Osteoblast (primary cell): ENCODE measurements at regions not wholly inside any gene's neighbourhood (a gene's known extent, or its start where the extent isn't known, plus 50 kb on each side); places are given as distances from the start of the nearest gene placed in this dataset.

Experiments used
- DNase-seq: peaks from one replicate; pipeline ENCODE4 v3.0.0; 2011; ENCODE audit warnings: low spot score, mixed read lengths; ENCODE audit not compliant: insufficient read length; ENCODE audit errors: missing footprints
- H2AFZ ChIP-seq: 2 replicates; pipeline ENCODE4 v1.6.0; 2011; ENCODE audit warnings: mild to moderate bottlenecking, low read length
- H3K27ac ChIP-seq: 2 replicates; pipeline ENCODE4 v1.5.1; 2011; ENCODE audit warnings: mild to moderate bottlenecking, low read depth, low read length, moderate library complexity
- H3K27me3 ChIP-seq: 2 replicates; pipeline ENCODE4 v1.6.0; 2012; ENCODE audit warnings: mild to moderate bottlenecking, control low read depth, inconsistent platforms, low read length, moderate library complexity; ENCODE audit not compliant: insufficient read depth
- H3K36me3 ChIP-seq: 2 replicates; pipeline ENCODE4 v1.5.1; 2011; ENCODE audit warnings: mild to moderate bottlenecking, low read length, control low read depth, moderate library complexity; ENCODE audit not compliant: insufficient read depth
- H3K4me1 ChIP-seq: 2 replicates; pipeline ENCODE4 v1.5.1; 2011; ENCODE audit warnings: mild to moderate bottlenecking, low read length, control low read depth, moderate library complexity; ENCODE audit not compliant: insufficient read depth
- H3K4me2 ChIP-seq: 2 replicates; pipeline ENCODE4 v1.6.0; 2011; ENCODE audit warnings: mild to moderate bottlenecking, low read length; ENCODE audit not compliant: insufficient read depth
- H3K4me3 ChIP-seq: fragments of 200-600 bp; sonication (generic); 3 replicates; pipeline ENCODE4 v1.5.1; 2012; ENCODE audit warnings: mild to moderate bottlenecking, low read length, inconsistent platforms; ENCODE audit not compliant: insufficient read depth
- H3K79me2 ChIP-seq: 2 replicates; pipeline ENCODE4 v1.6.0; 2012; ENCODE audit warnings: mild to moderate bottlenecking, low read length, control low read depth, inconsistent platforms; ENCODE audit not compliant: insufficient read depth
- H3K9me3 ChIP-seq: 2 replicates; pipeline ENCODE4 v1.5.1; 2011; ENCODE audit warnings: low read depth, low read length, control low read depth
- H4K20me1 ChIP-seq: 2 replicates; pipeline ENCODE4 v1.6.0; 2012; ENCODE audit warnings: mild to moderate bottlenecking, low read length, control low read depth; ENCODE audit not compliant: insufficient read depth
- CTCF ChIP-seq: IDR thresholded peaks from 2 replicates; pipeline ENCODE4 v1.5.1; 2011; ENCODE audit warnings: mild to moderate bottlenecking, low read depth, low read length, moderate library complexity; ENCODE audit errors: extremely low read depth

DNA sequence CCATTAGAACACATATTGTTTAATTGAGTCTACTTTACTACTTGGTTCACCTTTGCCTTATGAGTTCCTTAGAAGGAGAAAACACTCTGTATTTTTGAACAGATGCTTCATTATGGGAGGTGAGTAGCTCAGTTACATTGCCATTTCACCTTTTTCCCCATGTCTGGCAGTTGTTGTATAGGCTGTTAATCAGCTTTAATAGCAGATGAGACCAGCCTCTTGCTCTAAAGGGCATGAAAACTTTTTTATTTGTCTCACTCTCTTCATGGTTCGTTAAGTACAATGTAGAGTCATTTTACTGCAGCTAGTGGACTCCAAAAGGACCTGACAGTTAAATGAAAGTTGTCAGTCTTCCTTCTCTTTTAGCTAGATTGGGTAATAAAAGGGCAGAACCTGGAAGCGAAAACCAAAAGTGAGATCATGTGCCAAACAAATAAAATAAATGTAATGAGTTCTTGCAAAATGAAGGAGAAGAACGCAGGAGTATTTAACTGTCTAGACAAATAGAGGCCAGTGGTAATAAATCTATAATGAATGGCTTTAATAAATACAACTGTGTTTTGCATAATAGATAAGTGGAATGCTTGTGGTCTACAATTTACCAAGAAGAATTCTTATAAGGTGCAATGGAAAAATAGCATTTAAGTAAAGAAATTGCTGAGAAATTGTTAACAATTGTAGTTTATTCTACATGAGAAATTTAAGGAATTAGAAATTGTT lies 180.0 kb upstream of the NEGR1 start:
- H3K4me1 ChIP-seq = no peaks in the 10 kb centered on the region
- no peak for DNase-seq
- no peaks in the 10 kb centered on the region for H3K9me3 ChIP-seq
- H2AFZ ChIP-seq = no peak overlapping the region
- H3K36me3 ChIP-seq = no peaks in the 10 kb centered on the region
- H3K4me2 ChIP-seq = no peak overlapping the region
- TF ChIP-seq CTCF = no peak
- H3K79me2 ChIP-seq = no peaks in the 10 kb centered on the region
- no peaks in the 10 kb centered on the region for H4K20me1 ChIP-seq
- no peak overlapping the region for H3K4me3 ChIP-seq
- H3K27me3 ChIP-seq = no peaks in the 10 kb centered on the region
- H3K27ac ChIP-seq = no peak overlapping the region

- no peaks in the 10 kb centered on the region for H3K27me3 ChIP-seq
- H4K20me1 ChIP-seq = no peaks in the 10 kb centered on the region
- no peak overlapping the region for H2AFZ ChIP-seq
- DNase-seq = peak; percentile 27
- H3K36me3 ChIP-seq = no peaks in the 10 kb centered on the region
- H3K9me3 ChIP-seq = no peaks in the 10 kb centered on the region
- H3K4me1 ChIP-seq = peaks cover 25% of the 10 kb centered on the region
- no peak overlapping the region for H3K4me3 ChIP-seq
- no peak overlapping the region for H3K4me2 ChIP-seq
- H3K79me2 ChIP-seq = no peaks in the 10 kb centered on the region
- TF ChIP-seq CTCF = no peak
- no peak overlapping the region for H3K27ac ChIP-seq
These were observed 159.9 kb upstream of the NEGR1 start for GRCh38 chr1:72442262-72442661.

DNA sequence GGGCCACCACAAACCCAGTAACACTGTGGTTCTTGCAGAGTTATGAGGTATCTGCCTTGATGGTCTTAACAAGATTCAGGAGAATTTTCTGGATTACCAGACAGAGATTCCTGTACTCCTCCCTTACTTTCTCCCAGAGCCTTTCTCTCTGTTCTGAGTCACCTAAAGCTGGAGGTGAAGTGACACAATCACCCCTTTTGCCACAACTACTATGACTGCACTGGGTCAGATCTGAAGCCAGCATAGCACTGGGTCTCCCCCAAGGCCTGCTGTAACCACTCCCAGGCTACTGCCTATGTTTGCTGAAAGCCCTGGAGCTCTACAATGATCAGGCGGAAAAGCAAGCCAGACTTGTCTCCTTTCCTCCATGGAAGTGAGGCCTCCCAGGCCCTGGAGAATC lies 156.7 kb upstream of the NEGR1 start:
- Histone ChIP-seq H3K79me2 (no peaks in the 10 kb centered on the region), H3K27me3 (no peaks in the 10 kb centered on the region), H2AFZ (peak overlapping the region; percentile 70), H3K27ac (peak overlapping the region; percentile 79), H3K9me3 (no peaks in the 10 kb centered on the region), H4K20me1 (no peaks in the 10 kb centered on the region), H3K4me3 (no peak overlapping the region), H3K36me3 (no peaks in the 10 kb centered on the region), H3K4me1 (peaks cover 25% of the 10 kb centered on the region), H3K4me2 (peak overlapping the region; percentile 12)
- DNase-seq = no peak
- no peak for TF ChIP-seq CTCF

- Histone ChIP-seq H2AFZ (peak overlapping the region; percentile 64), H3K27ac (peak overlapping the region; percentile 79), H3K4me2 (peak overlapping the region; percentile 38), H3K27me3 (no peaks in the 10 kb centered on the region), H3K79me2 (no peaks in the 10 kb centered on the region), H4K20me1 (no peaks in the 10 kb centered on the region), H3K4me1 (peaks cover 25% of the 10 kb centered on the region), H3K9me3 (no peaks in the 10 kb centered on the region), H3K36me3 (no peaks in the 10 kb centered on the region), H3K4me3 (no peak overlapping the region)
- no peak for TF ChIP-seq CTCF
- no peak for DNase-seq
These were observed 155.9 kb upstream of the NEGR1 start for GRCh38 chr1:72438270-72438669.
